Neural progenitor cell (in vitro differentiated cells): ENCODE measurements at regions not wholly inside any gene's neighbourhood (a gene's known extent, or its start where the extent isn't known, plus 50 kb on each side); places are given as distances from the start of the nearest gene placed in this dataset.

Experiments used
- DNase-seq: peaks from one replicate; pipeline ENCODE4 v3.0.0-alpha.2; 2016; ENCODE audit warnings: low spot score
- H2AFZ ChIP-seq: fragments of 200-600 bp; sonication (generic); replicated peaks from 2 replicates; pipeline ENCODE4 v1.6.1; 2016; ENCODE audit warnings: antibody characterized with exemption
- H3F3A ChIP-seq: fragments of 200-600 bp; sonication (generic); 2 replicates; pipeline ENCODE4 v1.6.1; 2016; ENCODE audit warnings: antibody characterized with exemption, low read depth
- H3K27ac ChIP-seq: fragments of 200-600 bp; sonication (generic); 2 replicates; pipeline ENCODE4 v1.5.1; 2016; ENCODE audit warnings: mild to moderate bottlenecking
- H3K27me3 ChIP-seq: fragments of 200-600 bp; sonication (generic); 2 replicates; pipeline ENCODE4 v1.6.1; 2016; ENCODE audit warnings: mild to moderate bottlenecking, moderate library complexity
- H3K36me3 ChIP-seq: fragments of 200-600 bp; sonication (generic); 2 replicates; pipeline ENCODE4 v1.5.1; 2016
- H3K4me1 ChIP-seq: fragments of 200-600 bp; sonication (generic); 2 replicates; pipeline ENCODE4 v1.6.1; 2016; ENCODE audit warnings: mixed run types
- H3K4me2 ChIP-seq: fragments of 200-600 bp; sonication (generic); 2 replicates; pipeline ENCODE4 v1.6.1; 2016
- H3K4me3 ChIP-seq: fragments of 200-600 bp; sonication (generic); 2 replicates; pipeline ENCODE4 v1.5.1; 2016
- H3K79me2 ChIP-seq: fragments of 200-600 bp; sonication (generic); 2 replicates; pipeline ENCODE4 v1.6.1; 2016; ENCODE audit warnings: low read depth
- H3K9ac ChIP-seq: fragments of 200-600 bp; sonication (generic); 2 replicates; pipeline ENCODE4 v1.6.1; 2016
- H3K9me3 ChIP-seq: fragments of 200-600 bp; sonication (generic); 2 replicates; pipeline ENCODE4 v1.5.1; 2016; ENCODE audit warnings: low read depth
- H4K20me1 ChIP-seq: fragments of 200-600 bp; sonication (generic); 2 replicates; pipeline ENCODE4 v1.6.1; 2016; ENCODE audit warnings: low read depth
- H3K27ac Mint-ChIP-seq: 3 replicates; pipeline ENCODE4 v1.8.0; 2021; ENCODE audit warnings: mixed read lengths
- H3K27me3 Mint-ChIP-seq: 2 replicates; pipeline ENCODE4 v1.8.0; 2022; ENCODE audit warnings: low read depth, mild to moderate bottlenecking, inconsistent platforms, moderate library complexity, mixed read lengths; ENCODE audit not compliant: insufficient read depth
- H3K36me3 Mint-ChIP-seq: 3 replicates; pipeline ENCODE4 v1.8.0; 2021; ENCODE audit warnings: mixed read lengths
- H3K4me1 Mint-ChIP-seq: 3 replicates; pipeline ENCODE4 v1.8.0; 2021; ENCODE audit warnings: mixed read lengths
- H3K4me3 Mint-ChIP-seq: 3 replicates; pipeline ENCODE4 v1.8.0; 2021; ENCODE audit warnings: mild to moderate bottlenecking, moderate library complexity, mixed read lengths
- H3K9me3 Mint-ChIP-seq: 3 replicates; pipeline ENCODE4 v1.8.0; 2020; ENCODE audit warnings: mixed read lengths
- EZH2 ChIP-seq: fragments of 200-600 bp; sonication (generic); IDR thresholded peaks from 2 replicates; pipeline ENCODE4 v1.6.1; 2017; ENCODE audit warnings: antibody characterized with exemption, mild to moderate bottlenecking, moderate library complexity
- EZH2phosphoT487 ChIP-seq: fragments of 200-600 bp; sonication (generic); IDR thresholded peaks from 2 replicates; pipeline ENCODE4 v1.6.1; 2017; ENCODE audit warnings: antibody characterized with exemption
- TF ChIP-seq, protein P1 (sequence below): fragments of 200-600 bp; sonication (generic); IDR thresholded peaks from 2 replicates; pipeline ENCODE4 v1.5.1; 2017; ENCODE audit warnings: antibody characterized with exemption, mild to moderate bottlenecking

- H2AFZ ChIP-seq = no peak overlapping the region
- no peaks in the 10 kb centered on the region for H3K4me1 ChIP-seq
- no peaks in the 10 kb centered on the region for H3K9me3 Mint-ChIP-seq
- H4K20me1 ChIP-seq = no peaks in the 10 kb centered on the region
- H3K9ac ChIP-seq = no peak overlapping the region
- H3K4me3 ChIP-seq = no peak overlapping the region
- no peaks in the 10 kb centered on the region for H3K9me3 ChIP-seq
- peaks cover 3% of the 10 kb centered on the region for H3K4me1 Mint-ChIP-seq
- DNase-seq = no peak
- no peak overlapping the region for H3K27ac Mint-ChIP-seq
- H3K27me3 ChIP-seq = no peaks in the 10 kb centered on the region
- H3K4me2 ChIP-seq = no peak overlapping the region
- H3K27me3 Mint-ChIP-seq = no peaks in the 10 kb centered on the region
- no peaks in the 10 kb centered on the region for H3K79me2 ChIP-seq
- no peaks in the 10 kb centered on the region for H3K36me3 ChIP-seq
- no peak overlapping the region for H3K4me3 Mint-ChIP-seq
- TF ChIP-seq EZH2phosphoT487 (no peak), EZH2 (no peak)
- TF ChIP-seq, protein P1, sequence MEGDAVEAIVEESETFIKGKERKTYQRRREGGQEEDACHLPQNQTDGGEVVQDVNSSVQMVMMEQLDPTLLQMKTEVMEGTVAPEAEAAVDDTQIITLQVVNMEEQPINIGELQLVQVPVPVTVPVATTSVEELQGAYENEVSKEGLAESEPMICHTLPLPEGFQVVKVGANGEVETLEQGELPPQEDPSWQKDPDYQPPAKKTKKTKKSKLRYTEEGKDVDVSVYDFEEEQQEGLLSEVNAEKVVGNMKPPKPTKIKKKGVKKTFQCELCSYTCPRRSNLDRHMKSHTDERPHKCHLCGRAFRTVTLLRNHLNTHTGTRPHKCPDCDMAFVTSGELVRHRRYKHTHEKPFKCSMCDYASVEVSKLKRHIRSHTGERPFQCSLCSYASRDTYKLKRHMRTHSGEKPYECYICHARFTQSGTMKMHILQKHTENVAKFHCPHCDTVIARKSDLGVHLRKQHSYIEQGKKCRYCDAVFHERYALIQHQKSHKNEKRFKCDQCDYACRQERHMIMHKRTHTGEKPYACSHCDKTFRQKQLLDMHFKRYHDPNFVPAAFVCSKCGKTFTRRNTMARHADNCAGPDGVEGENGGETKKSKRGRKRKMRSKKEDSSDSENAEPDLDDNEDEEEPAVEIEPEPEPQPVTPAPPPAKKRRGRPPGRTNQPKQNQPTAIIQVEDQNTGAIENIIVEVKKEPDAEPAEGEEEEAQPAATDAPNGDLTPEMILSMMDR = no peak
- H3K36me3 Mint-ChIP-seq = no peaks in the 10 kb centered on the region
- no peak overlapping the region for H3K27ac ChIP-seq
- no peaks in the 10 kb centered on the region for H3F3A ChIP-seq
These were observed 111.2 kb downstream of the SH3TC2 start for GRCh38 chr5:148951612-148952011.

DNA sequence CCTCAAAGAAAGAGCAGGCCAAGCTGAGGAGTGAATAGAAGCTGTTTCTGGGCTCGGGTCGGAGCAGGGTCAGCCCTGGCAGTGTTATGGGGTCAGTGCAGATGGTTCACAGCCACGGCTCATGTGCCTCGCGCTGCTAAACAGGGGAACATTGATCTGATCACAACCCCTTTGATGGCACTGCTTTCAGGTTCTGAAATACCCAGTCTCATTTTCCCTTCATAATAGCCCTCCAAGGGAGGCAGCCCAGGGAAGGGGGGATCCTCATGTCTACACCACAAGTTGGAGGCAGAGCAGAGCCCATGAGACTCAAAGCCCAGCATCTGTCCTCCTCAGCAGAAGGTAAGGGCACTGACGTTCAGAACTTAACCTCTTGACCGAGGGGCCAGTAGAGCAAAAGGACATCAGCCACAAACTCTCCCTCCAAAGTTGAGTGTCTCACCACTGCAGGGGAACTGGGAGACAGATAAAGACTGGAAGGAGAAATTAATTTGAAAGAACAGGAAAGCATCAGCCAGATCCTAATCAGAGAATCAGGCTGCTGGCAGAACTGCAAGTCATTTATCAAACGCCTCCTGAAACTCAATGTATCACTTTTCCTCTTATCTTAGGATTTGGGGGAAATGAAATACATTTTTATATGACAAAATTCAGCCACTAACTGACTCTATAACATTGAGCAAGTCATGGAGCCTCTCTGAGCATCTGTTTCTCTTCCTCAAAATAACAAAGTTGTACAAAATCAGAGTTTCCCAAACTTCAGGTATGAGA, 110.6 kb downstream of the SH3TC2 start:
- no peak overlapping the region for H3K27ac Mint-ChIP-seq
- no peak overlapping the region for H3K4me2 ChIP-seq

GRCh38 chr5:148953711-148954110, 109.2 kb downstream of the SH3TC2 start:
- no peaks in the 10 kb centered on the region for H3F3A ChIP-seq
- no peak overlapping the region for H3K27ac Mint-ChIP-seq

More for the DNA sequence above, 110.6 kb downstream of the SH3TC2 start:
- H4K20me1 ChIP-seq = no peaks in the 10 kb centered on the region
- Mint-ChIP-seq H3K9me3 (no peaks in the 10 kb centered on the region), H3K27me3 (no peaks in the 10 kb centered on the region), H3K4me1 (peaks cover 5% of the 10 kb centered on the region), H3K36me3 (no peaks in the 10 kb centered on the region), H3K4me3 (no peak overlapping the region)
- H3K79me2 ChIP-seq = no peaks in the 10 kb centered on the region
- H3K4me3 ChIP-seq = no peak overlapping the region
- DNase-seq = no peak
- no peaks in the 10 kb centered on the region for H3K36me3 ChIP-seq
- H3K27me3 ChIP-seq = no peaks in the 10 kb centered on the region
- no peak overlapping the region for H2AFZ ChIP-seq
- TF ChIP-seq EZH2 (no peak), EZH2phosphoT487 (no peak)
- TF ChIP-seq, protein P1 = no peak
- H3F3A ChIP-seq = no peaks in the 10 kb centered on the region
- H3K9ac ChIP-seq = no peak overlapping the region
- H3K9me3 ChIP-seq = no peaks in the 10 kb centered on the region
- H3K27ac ChIP-seq = no peak overlapping the region
- no peaks in the 10 kb centered on the region for H3K4me1 ChIP-seq

More at GRCh38 chr5:148953711-148954110, 109.2 kb downstream of the SH3TC2 start:
- Histone ChIP-seq H3K27me3 (no peaks in the 10 kb centered on the region), H3K4me3 (no peak overlapping the region), H3K9ac (no peak overlapping the region), H3K27ac (no peak overlapping the region), H3K4me2 (no peak overlapping the region), H3K4me1 (no peaks in the 10 kb centered on the region), H3K36me3 (no peaks in the 10 kb centered on the region), H2AFZ (no peak overlapping the region), H4K20me1 (no peaks in the 10 kb centered on the region), H3K79me2 (no peaks in the 10 kb centered on the region), H3K9me3 (no peaks in the 10 kb centered on the region)
- H3K27me3 Mint-ChIP-seq = peaks cover 3% of the 10 kb centered on the region
- no peaks in the 10 kb centered on the region for H3K9me3 Mint-ChIP-seq
- no peaks in the 10 kb centered on the region for H3K36me3 Mint-ChIP-seq
- peaks cover 5% of the 10 kb centered on the region for H3K4me1 Mint-ChIP-seq
- TF ChIP-seq, protein P1 = no peak
- no peak overlapping the region for H3K4me3 Mint-ChIP-seq
- no peak for DNase-seq
